ENCODE measurements at regions not wholly inside any gene's neighbourhood (a gene's known extent, or its start where the extent isn't known, plus 50 kb on each side); places are given as distances from the start of the nearest gene placed in this dataset.

- TF ChIP-seq CTCF (IDR thresholded peaks at IDR 0.05): no peak
- TF ChIP-seq POLR2A (IDR thresholded peaks at IDR 0.05): no peak
Observed at GRCh38 chr4:18439311-18439710, 417.8 kb upstream of the LCORL start.

Measured in testis (tissue), 2 donors.